GM12873 (cell line): ENCODE measurements at regions not wholly inside any gene's neighbourhood (a gene's known extent, or its start where the extent isn't known, plus 50 kb on each side); places are given as distances from the start of the nearest gene placed in this dataset.

ENCODE experiments used
- TF ChIP-seq, protein P1 (sequence below): IDR thresholded peaks from 2 replicates; pipeline ENCODE4 v1.5.1; 2012; ENCODE audit warnings: low read depth, mild to moderate bottlenecking, moderate library complexity, low read length, control low read depth; ENCODE audit not compliant: insufficient read depth; ENCODE audit errors: missing control alignments

DNA sequence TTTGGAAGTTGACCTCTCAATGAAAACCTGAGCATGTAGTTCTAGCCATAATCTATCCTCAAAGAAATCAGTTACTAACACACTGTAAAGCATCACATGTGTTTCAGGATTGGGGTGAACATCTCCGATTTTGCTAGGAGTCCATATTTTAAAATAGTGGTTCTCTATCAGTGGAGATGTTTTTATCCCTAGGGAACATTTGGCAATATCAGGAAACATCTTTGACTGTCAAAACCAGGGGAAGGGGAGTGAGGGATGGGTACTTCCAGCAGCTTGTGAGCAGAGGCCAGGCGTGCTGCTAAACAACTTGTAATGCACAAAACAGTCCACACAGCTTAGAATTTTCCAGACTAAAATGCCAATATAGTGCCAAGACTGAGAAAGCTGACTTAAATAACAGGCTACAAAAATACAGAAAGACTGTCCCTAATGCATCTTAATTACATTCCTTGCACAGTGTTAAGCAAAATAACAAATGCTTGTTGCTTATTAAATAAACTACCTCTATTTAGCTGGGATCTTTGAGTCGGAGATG, 120.9 kb downstream of the CRPPA start:
- TF ChIP-seq, protein P1, sequence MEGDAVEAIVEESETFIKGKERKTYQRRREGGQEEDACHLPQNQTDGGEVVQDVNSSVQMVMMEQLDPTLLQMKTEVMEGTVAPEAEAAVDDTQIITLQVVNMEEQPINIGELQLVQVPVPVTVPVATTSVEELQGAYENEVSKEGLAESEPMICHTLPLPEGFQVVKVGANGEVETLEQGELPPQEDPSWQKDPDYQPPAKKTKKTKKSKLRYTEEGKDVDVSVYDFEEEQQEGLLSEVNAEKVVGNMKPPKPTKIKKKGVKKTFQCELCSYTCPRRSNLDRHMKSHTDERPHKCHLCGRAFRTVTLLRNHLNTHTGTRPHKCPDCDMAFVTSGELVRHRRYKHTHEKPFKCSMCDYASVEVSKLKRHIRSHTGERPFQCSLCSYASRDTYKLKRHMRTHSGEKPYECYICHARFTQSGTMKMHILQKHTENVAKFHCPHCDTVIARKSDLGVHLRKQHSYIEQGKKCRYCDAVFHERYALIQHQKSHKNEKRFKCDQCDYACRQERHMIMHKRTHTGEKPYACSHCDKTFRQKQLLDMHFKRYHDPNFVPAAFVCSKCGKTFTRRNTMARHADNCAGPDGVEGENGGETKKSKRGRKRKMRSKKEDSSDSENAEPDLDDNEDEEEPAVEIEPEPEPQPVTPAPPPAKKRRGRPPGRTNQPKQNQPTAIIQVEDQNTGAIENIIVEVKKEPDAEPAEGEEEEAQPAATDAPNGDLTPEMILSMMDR = no peak

DNA sequence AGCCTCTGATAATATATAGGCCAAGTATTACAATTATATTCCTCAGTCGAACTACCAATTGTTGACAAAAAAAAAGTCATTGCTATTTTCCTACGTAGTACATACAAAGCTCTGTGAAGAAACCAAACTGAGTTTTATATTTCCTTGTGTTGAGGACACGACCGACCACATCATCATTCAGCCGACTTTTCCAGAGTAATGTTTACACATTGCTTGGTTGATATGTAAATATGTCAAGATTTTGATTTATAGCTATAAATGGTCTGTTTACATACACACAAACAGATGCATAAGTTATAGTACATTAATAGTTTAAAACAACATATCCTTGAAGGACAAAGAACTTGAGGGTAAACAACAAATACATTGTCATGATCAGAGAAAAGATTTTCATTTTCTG, 121.5 kb downstream of the CRPPA start:
- TF ChIP-seq, protein P1 = no peak

DNA sequence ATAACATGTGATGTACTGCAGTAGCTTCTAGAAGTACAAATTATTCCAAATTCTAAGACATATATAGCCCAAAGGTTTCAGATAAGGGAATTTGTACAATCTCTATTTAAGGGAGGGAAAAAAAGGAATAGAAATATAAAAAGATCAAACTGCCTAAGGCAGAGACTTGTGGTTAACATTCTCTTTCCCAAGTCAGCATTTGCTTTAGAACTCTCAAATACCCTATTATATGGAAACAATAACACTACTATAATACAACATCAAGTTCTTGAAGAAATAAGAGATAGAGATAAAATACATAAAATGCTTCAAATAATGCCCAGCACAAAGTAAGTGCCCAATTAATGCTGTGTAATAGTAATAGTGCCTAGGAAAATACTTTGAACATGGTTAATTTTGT, 123.1 kb downstream of the CRPPA start:
- TF ChIP-seq, protein P1 = no peak

DNA sequence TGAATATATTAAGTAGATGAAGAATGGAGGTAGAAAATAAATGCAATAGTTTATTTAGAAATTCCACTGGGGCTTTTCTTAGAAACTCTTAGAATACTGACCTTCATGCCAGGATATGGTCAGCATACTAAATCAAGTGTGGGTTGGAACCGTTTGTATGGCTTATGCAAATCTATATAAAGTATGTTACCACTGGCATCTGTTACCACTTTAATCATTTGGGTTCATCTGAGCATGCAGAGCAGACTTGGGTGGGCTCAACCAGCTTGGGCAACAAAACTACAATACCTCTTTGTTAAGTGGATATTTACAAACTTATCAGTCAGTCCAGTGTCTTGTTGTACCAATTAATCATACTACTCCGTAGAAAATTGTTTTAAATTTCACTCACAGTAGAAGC, 125.8 kb downstream of the CRPPA start:
- TF ChIP-seq, protein P1 = no peak

DNA sequence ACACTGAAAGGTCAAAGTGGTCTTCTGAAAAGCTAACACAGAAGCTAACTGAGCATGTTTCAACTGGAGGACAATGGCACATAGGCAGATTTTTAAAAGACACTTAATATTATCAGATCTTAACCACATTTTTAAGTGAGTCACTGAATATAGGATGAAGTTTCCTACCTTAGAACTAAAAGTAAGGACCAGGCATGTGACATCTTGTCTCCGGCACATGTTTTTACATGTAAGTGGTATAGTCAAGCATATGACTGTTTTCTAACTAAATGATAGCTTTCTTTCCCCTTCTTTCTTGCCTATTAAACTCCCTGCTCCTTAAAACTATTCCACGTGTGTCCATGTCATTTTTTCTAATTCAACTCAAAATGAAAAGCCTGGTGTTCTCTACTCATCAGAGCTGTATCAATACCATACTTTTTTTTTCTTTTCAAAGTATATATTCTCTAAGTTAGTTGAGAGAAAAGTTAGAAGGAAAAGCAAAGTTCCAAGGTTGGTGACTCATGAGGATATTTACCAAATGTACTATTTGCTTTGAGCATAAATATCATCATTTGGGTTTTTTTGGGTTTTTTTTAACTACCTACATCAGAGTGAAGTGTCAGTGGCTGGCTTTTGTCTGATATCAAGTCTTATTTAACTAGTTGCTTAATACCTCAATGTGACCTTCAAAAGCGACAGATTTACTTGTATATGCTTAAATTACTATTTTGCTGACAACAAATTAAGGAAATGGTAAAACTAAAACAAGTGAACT, 127.5 kb downstream of the CRPPA start:
- TF ChIP-seq, protein P1 = no peak

DNA sequence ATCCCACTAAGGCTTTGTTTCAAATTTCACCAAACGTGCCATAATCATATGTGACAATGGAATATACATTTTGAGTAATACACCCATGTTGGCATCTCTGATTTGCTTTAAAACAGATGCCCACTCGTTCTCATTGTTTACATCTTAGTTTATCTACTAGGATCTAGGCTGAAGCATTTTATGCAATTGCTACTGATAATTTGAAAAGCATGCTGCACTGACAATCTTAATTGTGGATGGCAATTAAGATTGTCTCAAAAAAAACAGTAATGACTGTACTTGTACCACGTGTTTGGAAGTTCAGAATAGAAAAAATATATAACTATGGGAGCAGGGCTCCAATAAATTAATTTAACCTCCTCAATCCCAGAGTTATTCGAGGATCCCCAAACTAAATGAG, 136.8 kb downstream of the CRPPA start:
- TF ChIP-seq, protein P1 = no peak

DNA sequence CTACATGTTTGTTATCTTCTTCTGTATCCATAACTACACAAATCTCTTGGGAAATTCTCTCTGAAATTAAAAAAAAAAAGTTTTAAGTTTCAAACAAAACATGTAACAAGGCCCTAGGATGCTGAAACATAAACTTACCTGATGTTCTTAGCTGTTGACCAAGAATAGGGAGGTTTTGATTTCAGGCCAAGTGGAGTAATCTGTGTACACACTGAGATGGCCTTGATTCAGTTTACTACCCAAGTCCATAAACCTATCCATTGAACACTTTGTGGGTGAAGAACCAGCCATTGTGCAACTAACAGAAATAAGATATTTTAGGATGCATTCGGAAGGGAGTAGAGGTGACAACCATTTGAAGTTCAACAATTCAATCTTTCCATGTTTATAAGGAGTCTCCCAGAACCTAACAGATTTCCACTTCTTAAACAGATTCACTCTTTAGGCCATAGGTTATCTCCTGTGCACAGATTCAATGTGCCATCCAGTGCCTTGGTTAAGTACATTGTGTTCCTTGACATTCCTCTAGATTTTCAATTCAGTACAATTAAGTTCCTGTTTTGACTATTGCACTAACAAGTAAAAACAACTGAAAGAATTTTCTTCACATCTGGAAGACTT, 143.1 kb downstream of the CRPPA start:
- TF ChIP-seq, protein P1 = no peak
